SK-N-SH (cell line): ENCODE measurements at regions not wholly inside any gene's neighbourhood (a gene's known extent, or its start where the extent isn't known, plus 50 kb on each side); places are given as distances from the start of the nearest gene placed in this dataset.

Source experiments
- CTCF ChIA-PET: fragments of 300-600, 350-600 bp; formaldehyde crosslinking; extraction: SDS; loops from one replicate; lab custom pipeline; 2021; lab: Yijun Ruan, JAX
- POLR2A ChIA-PET: fragments of 350-600 bp; sonication (Branson Sonifier 250); formaldehyde crosslinking; extraction: SDS; loops from one replicate; lab custom pipeline; 2020; ENCODE audit warnings: antibody characterized with exemption, inconsistent platforms; lab: Yijun Ruan, JAX
- DNase-seq: peaks from one replicate; pipeline ENCODE4 v3.0.0; 2012
- H2AFZ ChIP-seq: fragments of 200-600 bp; sonication (generic); 2 replicates; pipeline ENCODE4 v1.8.1; 2016; ENCODE audit warnings: antibody characterized with exemption, mild to moderate bottlenecking, low read depth
- H3F3A ChIP-seq: fragments of 200-600 bp; sonication (generic); replicated peaks from 2 replicates; pipeline ENCODE3; 2016; ENCODE audit warnings: antibody characterized with exemption, mild to moderate bottlenecking; ENCODE audit not compliant: insufficient read depth
- H3K27ac ChIP-seq, 2 experiments: fragments of 200-500 bp in 1 of 2; fragments of 200-600 bp in 1 of 2; sonication (Bioruptor generic) in 1 of 2; sonication (generic), shearing (Covaris generic) in 1 of 2; 2 replicates each; pipeline versions ENCODE4 v1.5.1 to v1.6.1; 2014 to 2016; ENCODE audit warnings: low read depth in 2 of 2, inconsistent platforms in 1 of 2, low read length in 1 of 2, mild to moderate bottlenecking in 1 of 2, mixed read lengths in 1 of 2
- H3K27me3 ChIP-seq: fragments of 200-600 bp; sonication (generic), shearing (Covaris generic); 2 replicates; pipeline ENCODE4 v1.6.1; 2016; ENCODE audit warnings: mixed run types; ENCODE audit not compliant: insufficient read depth
- H3K36me3 ChIP-seq, 2 experiments: fragments of 200-500 bp in 1 of 2; fragments of 200-600 bp in 1 of 2; sonication (Bioruptor generic) in 1 of 2; sonication (generic) in 1 of 2; replicated peaks in 1 of 2; 2 replicates each; pipeline versions ENCODE3 to v1.5.1; 2014 to 2016; ENCODE audit warnings: low read length in 1 of 2, mild to moderate bottlenecking in 1 of 2; ENCODE audit not compliant: insufficient read depth in 2 of 2, control insufficient read depth in 1 of 2
- H3K4me1 ChIP-seq, 2 experiments: fragments of 200-500 bp in 1 of 2; fragments of 200-600 bp in 1 of 2; sonication (Bioruptor generic) in 1 of 2; sonication (generic), shearing (Covaris generic) in 1 of 2; 2 replicates each; pipeline versions ENCODE4 v1.5.1 to v1.6.1; 2014 to 2016; ENCODE audit warnings: low read depth in 1 of 2, low read length in 1 of 2, mixed run types in 1 of 2; ENCODE audit not compliant: insufficient read depth in 2 of 2, control insufficient read depth in 1 of 2
- H3K4me2 ChIP-seq: fragments of 200-600 bp; sonication (generic), shearing (Covaris generic); 2 replicates; pipeline ENCODE4 v1.6.1; 2017; ENCODE audit warnings: mixed run types
- H3K4me3 ChIP-seq, 2 experiments: fragments of 200-500 bp in 1 of 2; fragments of 200-600 bp in 1 of 2; sonication (Bioruptor generic) in 1 of 2; sonication (generic), shearing (Covaris generic) in 1 of 2; 2 replicates each; pipeline versions ENCODE4 v1.5.1 to v1.8.1; 2014 to 2016; ENCODE audit warnings: low read depth in 2 of 2, inconsistent platforms in 1 of 2, low read length in 1 of 2, mild to moderate bottlenecking in 1 of 2, mixed read lengths in 1 of 2, moderate library complexity in 1 of 2
- H3K79me2 ChIP-seq: fragments of 200-600 bp; sonication (generic); 2 replicates; pipeline ENCODE4 v1.8.1; 2017; ENCODE audit warnings: mild to moderate bottlenecking; ENCODE audit not compliant: insufficient read depth
- H3K9ac ChIP-seq: fragments of 200-600 bp; sonication (generic); 2 replicates; pipeline ENCODE4 v1.6.1; 2017; ENCODE audit warnings: mixed run types
- H3K9me2 ChIP-seq: fragments of 200-600 bp; sonication (generic); 2 replicates; pipeline ENCODE4 v1.6.1; 2017; ENCODE audit warnings: mixed run types
- H3K9me3 ChIP-seq: fragments of 200-600 bp; sonication (generic); 2 replicates; pipeline ENCODE4 v1.6.1; 2017; ENCODE audit warnings: mixed run types, mild to moderate bottlenecking, moderate library complexity
- H4K20me1 ChIP-seq: fragments of 200-600 bp; sonication (generic); 2 replicates; pipeline ENCODE4 v1.6.1; 2017; ENCODE audit warnings: mild to moderate bottlenecking, mixed run types; ENCODE audit not compliant: insufficient read depth
- CTCF ChIP-seq: fragments of 200-600 bp; sonication (generic); IDR thresholded peaks from 2 replicates; pipeline ENCODE4 v1.6.1; 2017; ENCODE audit warnings: antibody characterized with exemption, mild to moderate bottlenecking, moderate library complexity
- EZH2phosphoT487 ChIP-seq: fragments of 200-600 bp; sonication (generic); IDR thresholded peaks from 2 replicates; pipeline ENCODE4 v1.6.1; 2017; ENCODE audit warnings: low read depth, mixed run types, mild to moderate bottlenecking, antibody characterized with exemption, moderate library complexity, borderline replicate concordance
- GABPA ChIP-seq: IDR thresholded peaks from 2 replicates; pipeline ENCODE4 v1.4.0; 2012; ENCODE audit warnings: low read depth, mild to moderate bottlenecking
- MEF2A ChIP-seq: IDR thresholded peaks from 2 replicates; pipeline ENCODE4 v1.4.0; 2012; ENCODE audit warnings: low read depth, borderline replicate concordance
- RAD21 ChIP-seq: IDR thresholded peaks from 2 replicates; pipeline ENCODE4 v1.6.1; 2012; ENCODE audit warnings: mild to moderate bottlenecking, low read length
- SMC3 ChIP-seq: IDR thresholded peaks from 2 replicates; pipeline ENCODE4 v1.6.1; 2012; ENCODE audit warnings: low read depth, low read length, improper control_type of control experiment
- YY1 ChIP-seq: IDR thresholded peaks from 2 replicates; pipeline ENCODE4 v1.4.0; 2012; ENCODE audit warnings: low read depth, mild to moderate bottlenecking
- WGBS: methylation state at CpG from one replicate; pipeline ENCODE4 v1.1.6; 2017; ENCODE audit warnings: low lambda C conversion rate; 5-methylcytosine and 5-hydroxymethylcytosine counted together
- TF ChIP-seq, protein P1 (sequence below): IDR thresholded peaks from 2 replicates; pipeline ENCODE4 v1.4.0; 2012; ENCODE audit warnings: low read depth, borderline replicate concordance
- TF ChIP-seq, protein P2 (sequence below): IDR thresholded peaks from 2 replicates; pipeline ENCODE4 v1.4.0; 2012; ENCODE audit warnings: low read depth

- WGBS = 49% methylated on average over 14 of the region's 14 CpGs
- peaks cover 0 to 2% of the 10 kb centered on the region in 2 experiments; a peak in 1 of 4 replicates for H3K4me1 ChIP-seq
- TF ChIP-seq SMC3 (no peak), GABPA (no peak), EZH2phosphoT487 (no peak)
- TF ChIP-seq, protein P1, sequence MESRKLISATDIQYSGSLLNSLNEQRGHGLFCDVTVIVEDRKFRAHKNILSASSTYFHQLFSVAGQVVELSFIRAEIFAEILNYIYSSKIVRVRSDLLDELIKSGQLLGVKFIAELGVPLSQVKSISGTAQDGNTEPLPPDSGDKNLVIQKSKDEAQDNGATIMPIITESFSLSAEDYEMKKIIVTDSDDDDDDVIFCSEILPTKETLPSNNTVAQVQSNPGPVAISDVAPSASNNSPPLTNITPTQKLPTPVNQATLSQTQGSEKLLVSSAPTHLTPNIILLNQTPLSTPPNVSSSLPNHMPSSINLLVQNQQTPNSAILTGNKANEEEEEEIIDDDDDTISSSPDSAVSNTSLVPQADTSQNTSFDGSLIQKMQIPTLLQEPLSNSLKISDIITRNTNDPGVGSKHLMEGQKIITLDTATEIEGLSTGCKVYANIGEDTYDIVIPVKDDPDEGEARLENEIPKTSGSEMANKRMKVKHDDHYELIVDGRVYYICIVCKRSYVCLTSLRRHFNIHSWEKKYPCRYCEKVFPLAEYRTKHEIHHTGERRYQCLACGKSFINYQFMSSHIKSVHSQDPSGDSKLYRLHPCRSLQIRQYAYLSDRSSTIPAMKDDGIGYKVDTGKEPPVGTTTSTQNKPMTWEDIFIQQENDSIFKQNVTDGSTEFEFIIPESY = no peak
- TF ChIP-seq, protein P2, sequence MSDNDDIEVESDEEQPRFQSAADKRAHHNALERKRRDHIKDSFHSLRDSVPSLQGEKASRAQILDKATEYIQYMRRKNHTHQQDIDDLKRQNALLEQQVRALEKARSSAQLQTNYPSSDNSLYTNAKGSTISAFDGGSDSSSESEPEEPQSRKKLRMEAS = no peak
- CTCF ChIA-PET = interaction anchor here (0.7 to 1.7 kb wide), 3 partner anchors 13 to 1617 kb away, joined by 3 to 4 read pairs (median 4); no protein-coding TSS in a partner anchor
- H3K4me3 ChIP-seq = no peak overlapping the region
- H3K9me3 ChIP-seq = no peaks in the 10 kb centered on the region
- no peak overlapping the region for H2AFZ ChIP-seq
- H3K27ac ChIP-seq = no peak overlapping the region
- no peaks in the 10 kb centered on the region for H3K27me3 ChIP-seq
- no peaks in the 10 kb centered on the region for H4K20me1 ChIP-seq
- H3K9ac ChIP-seq = no peak overlapping the region
- H3K36me3 ChIP-seq = no peaks in the 10 kb centered on the region
- H3K4me2 ChIP-seq = no peak overlapping the region
- no peak for DNase-seq
- H3K9me2 ChIP-seq = no peaks in the 10 kb centered on the region
- H3K79me2 ChIP-seq = no peaks in the 10 kb centered on the region
- no peaks in the 10 kb centered on the region for H3F3A ChIP-seq
- POLR2A ChIA-PET = no interaction called here
These were observed 140.5 kb downstream of the TSN start for GRCh38 chr2:121895723-121896571.

DNA sequence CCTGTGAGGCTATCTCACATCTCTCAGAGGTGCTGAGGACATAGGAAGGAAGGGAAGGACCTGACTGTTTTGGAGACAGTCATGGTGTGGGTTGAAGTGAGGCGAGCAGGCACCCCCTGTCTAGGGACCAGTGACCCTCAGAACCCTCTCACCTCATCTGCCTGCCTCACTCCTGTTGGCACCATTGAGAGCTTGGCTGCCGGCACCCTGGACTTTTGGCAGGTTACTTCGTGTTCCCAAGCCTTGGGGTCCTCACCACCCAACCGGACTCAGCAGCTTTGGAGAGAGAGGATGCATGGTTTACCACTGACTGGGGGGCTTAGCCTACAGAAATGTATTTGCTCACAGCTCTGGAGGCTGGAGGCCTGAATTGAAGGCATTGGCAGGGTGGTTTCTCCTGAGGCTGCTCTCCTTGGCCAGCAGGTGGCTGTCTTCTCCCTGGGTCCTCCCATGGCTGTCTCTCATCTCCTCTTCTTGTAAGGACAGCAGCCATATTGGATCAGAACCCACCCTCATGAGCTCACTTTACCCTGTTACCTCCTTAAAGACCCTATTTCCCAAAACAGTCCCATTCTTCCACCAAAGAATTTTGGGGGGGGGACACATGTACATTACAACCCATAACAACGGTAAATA lies 142.0 kb downstream of the TSN start:
- H3K4me1 ChIP-seq = peaks cover 0 to 2% of the 10 kb centered on the region in 2 experiments; a peak in 1 of 4 replicates
- peak; percentile 52; the same call in 1 of the 2 replicates for TF ChIP-seq YY1
- TF ChIP-seq CTCF = peak; percentile 55
- TF ChIP-seq MEF2A = no peak
- peak; percentile 59 for TF ChIP-seq RAD21
- peak; percentile 14; the same call in 1 of the 2 replicates for TF ChIP-seq SMC3
- TF ChIP-seq, all 33 proteins: peak for 4
- Histone ChIP-seq H3K9me2 (no peaks in the 10 kb centered on the region), H3K4me2 (no peak overlapping the region), H3K36me3 (no peaks in the 10 kb centered on the region), H3K4me3 (no peak overlapping the region), H4K20me1 (no peaks in the 10 kb centered on the region), H3K27me3 (no peaks in the 10 kb centered on the region), H3K79me2 (no peaks in the 10 kb centered on the region), H2AFZ (no peak overlapping the region), H3K9me3 (no peaks in the 10 kb centered on the region), H3K9ac (no peak overlapping the region), H3K27ac (no peak overlapping the region), H3F3A (no peaks in the 10 kb centered on the region)
- peak; percentile 56 for DNase-seq
- 38% methylated on average over 5 of the region's 5 CpGs for WGBS
- POLR2A ChIA-PET = no interaction called here
- CTCF ChIA-PET = interaction anchor here (0.8 to 1.8 kb wide), 7 partner anchors 11 to 104 kb away, joined by 3 to 10 read pairs (median 4); no protein-coding TSS in a partner anchor
